A549 (cell line): ENCODE measurements at regions not wholly inside any gene's neighbourhood (a gene's known extent, or its start where the extent isn't known, plus 50 kb on each side); places are given as distances from the start of the nearest gene placed in this dataset.

Experiments
- CTCF ChIP-seq: fragments of >200 bp; sonication (Bioruptor Twin); formaldehyde crosslinking; IDR thresholded peaks from 3 replicates; pipeline ENCODE4 v1.5.1; 2016
- EP300 ChIP-seq, 2 experiments: fragments of >200 bp; sonication (Bioruptor Twin); formaldehyde crosslinking; IDR thresholded peaks; 2 replicates in 1 of 2; 3 replicates in 1 of 2; pipeline ENCODE4 v1.6.1; 2016 to 2017
- MAFK ChIP-seq: fragments of 450-650 bp; IDR thresholded peaks from 2 replicates; pipeline ENCODE4 v1.6.1; 2014; ENCODE audit not compliant: partially characterized antibody
- NR3C1 ChIP-seq: fragments of >200 bp; sonication (Bioruptor Twin); formaldehyde crosslinking; IDR thresholded peaks from 3 replicates; pipeline ENCODE4 v1.6.1; 2017

- no peak for TF ChIP-seq CTCF
- TF ChIP-seq NR3C1: no peak
- no peak for TF ChIP-seq MAFK
- TF ChIP-seq EP300 (IDR thresholded peaks at IDR 0.05): no peak
Observed at GRCh38 chr9:105046907-105047741, 119.2 kb upstream of the ABCA1 start.
